ENCODE measurements at regions not wholly inside any gene's neighbourhood (a gene's known extent, or its start where the extent isn't known, plus 50 kb on each side); places are given as distances from the start of the nearest gene placed in this dataset.

DNA sequence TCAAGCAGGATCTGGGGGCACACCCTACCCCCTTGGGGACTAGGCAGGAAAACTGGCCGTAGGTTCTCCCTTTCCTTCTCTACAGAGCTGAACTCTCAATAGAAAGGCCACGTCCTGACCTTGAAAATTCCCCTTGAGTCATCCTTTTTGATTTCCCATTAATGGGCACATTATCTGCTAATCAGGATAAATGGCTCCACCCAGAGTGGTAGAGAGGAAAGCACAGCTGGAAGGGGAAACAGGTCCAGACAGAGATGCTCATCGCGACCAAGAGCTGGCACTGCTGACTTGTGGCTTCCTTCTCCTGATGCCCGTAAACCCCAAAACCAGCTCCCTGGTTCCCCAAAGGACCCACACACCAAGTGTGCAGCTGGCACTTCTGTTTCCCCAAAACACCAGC is 206.5 kb upstream of the CDH5 start:
- TF ChIP-seq, protein P1, sequence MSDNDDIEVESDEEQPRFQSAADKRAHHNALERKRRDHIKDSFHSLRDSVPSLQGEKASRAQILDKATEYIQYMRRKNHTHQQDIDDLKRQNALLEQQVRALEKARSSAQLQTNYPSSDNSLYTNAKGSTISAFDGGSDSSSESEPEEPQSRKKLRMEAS (IDR thresholded peaks at IDR 0.05) = no peak
- TF ChIP-seq FOXM1 (IDR thresholded peaks at IDR 0.05; ENCODE audit: borderline replicate concordance, low read depth) = no peak
- TF ChIP-seq, protein P2, sequence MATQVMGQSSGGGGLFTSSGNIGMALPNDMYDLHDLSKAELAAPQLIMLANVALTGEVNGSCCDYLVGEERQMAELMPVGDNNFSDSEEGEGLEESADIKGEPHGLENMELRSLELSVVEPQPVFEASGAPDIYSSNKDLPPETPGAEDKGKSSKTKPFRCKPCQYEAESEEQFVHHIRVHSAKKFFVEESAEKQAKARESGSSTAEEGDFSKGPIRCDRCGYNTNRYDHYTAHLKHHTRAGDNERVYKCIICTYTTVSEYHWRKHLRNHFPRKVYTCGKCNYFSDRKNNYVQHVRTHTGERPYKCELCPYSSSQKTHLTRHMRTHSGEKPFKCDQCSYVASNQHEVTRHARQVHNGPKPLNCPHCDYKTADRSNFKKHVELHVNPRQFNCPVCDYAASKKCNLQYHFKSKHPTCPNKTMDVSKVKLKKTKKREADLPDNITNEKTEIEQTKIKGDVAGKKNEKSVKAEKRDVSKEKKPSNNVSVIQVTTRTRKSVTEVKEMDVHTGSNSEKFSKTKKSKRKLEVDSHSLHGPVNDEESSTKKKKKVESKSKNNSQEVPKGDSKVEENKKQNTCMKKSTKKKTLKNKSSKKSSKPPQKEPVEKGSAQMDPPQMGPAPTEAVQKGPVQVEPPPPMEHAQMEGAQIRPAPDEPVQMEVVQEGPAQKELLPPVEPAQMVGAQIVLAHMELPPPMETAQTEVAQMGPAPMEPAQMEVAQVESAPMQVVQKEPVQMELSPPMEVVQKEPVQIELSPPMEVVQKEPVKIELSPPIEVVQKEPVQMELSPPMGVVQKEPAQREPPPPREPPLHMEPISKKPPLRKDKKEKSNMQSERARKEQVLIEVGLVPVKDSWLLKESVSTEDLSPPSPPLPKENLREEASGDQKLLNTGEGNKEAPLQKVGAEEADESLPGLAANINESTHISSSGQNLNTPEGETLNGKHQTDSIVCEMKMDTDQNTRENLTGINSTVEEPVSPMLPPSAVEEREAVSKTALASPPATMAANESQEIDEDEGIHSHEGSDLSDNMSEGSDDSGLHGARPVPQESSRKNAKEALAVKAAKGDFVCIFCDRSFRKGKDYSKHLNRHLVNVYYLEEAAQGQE (IDR thresholded peaks at IDR 0.05; ENCODE audit: low read depth) = no peak
- TF ChIP-seq CEBPB (IDR thresholded peaks at IDR 0.05) = no peak
- TF ChIP-seq YY1 (IDR thresholded peaks at IDR 0.05; ENCODE audit: low read depth) = no peak
- no peak for TF ChIP-seq EGR1 (IDR thresholded peaks at IDR 0.05)
- no peak for TF ChIP-seq RAD21 (IDR thresholded peaks at IDR 0.05; ENCODE audit: low read depth)
- TF ChIP-seq NFIC (IDR thresholded peaks at IDR 0.05) = no peak
- TF ChIP-seq EP300 (IDR thresholded peaks at IDR 0.05; ENCODE audit: borderline replicate concordance) = no peak
- no peak for TF ChIP-seq TAF1 (IDR thresholded peaks at IDR 0.05; ENCODE audit: low read depth)
- TF ChIP-seq CREB1 (IDR thresholded peaks at IDR 0.05; ENCODE audit: low read depth) = no peak
- no peak for TF ChIP-seq TCF12 (IDR thresholded peaks at IDR 0.05; ENCODE audit: low read depth)
- TF ChIP-seq, protein P3, sequence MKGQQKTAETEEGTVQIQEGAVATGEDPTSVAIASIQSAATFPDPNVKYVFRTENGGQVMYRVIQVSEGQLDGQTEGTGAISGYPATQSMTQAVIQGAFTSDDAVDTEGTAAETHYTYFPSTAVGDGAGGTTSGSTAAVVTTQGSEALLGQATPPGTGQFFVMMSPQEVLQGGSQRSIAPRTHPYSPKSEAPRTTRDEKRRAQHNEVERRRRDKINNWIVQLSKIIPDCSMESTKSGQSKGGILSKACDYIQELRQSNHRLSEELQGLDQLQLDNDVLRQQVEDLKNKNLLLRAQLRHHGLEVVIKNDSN (IDR thresholded peaks at IDR 0.05) = no peak

All from Ishikawa (cell line).